Mesodermal cell (in vitro differentiated cells): ENCODE measurements at regions not wholly inside any gene's neighbourhood (a gene's known extent, or its start where the extent isn't known, plus 50 kb on each side); places are given as distances from the start of the nearest gene placed in this dataset.

Experiments
- H3K27ac ChIP-seq: 2 replicates; pipeline ENCODE4 v1.7.0; 2013; ENCODE audit warnings: mild to moderate bottlenecking, low read depth, low read length, moderate library complexity; ENCODE audit not compliant: severe bottlenecking
- H3K36me3 ChIP-seq: 2 replicates; pipeline ENCODE4 v1.7.1; 2013; ENCODE audit warnings: mild to moderate bottlenecking, low read length, moderate library complexity; ENCODE audit not compliant: control insufficient read depth, insufficient read depth
- H3K4me1 ChIP-seq: one replicate; pipeline ENCODE4 v1.7.1; 2013; ENCODE audit warnings: mild to moderate bottlenecking, low read length; ENCODE audit not compliant: insufficient read depth, control insufficient read depth, poor library complexity, severe bottlenecking
- H3K4me3 ChIP-seq: 2 replicates; pipeline ENCODE4 v1.7.0; 2013; ENCODE audit warnings: low read length, control low read depth, mild to moderate bottlenecking; ENCODE audit not compliant: insufficient read depth, poor library complexity, severe bottlenecking; ENCODE audit errors: extremely low read depth
- H3K9me3 ChIP-seq: 2 replicates; pipeline ENCODE4 v1.7.1; 2013; ENCODE audit warnings: mild to moderate bottlenecking, low read length, moderate library complexity; ENCODE audit not compliant: control insufficient read depth
- WGBS, 2 experiments: methylation state at CpG; one replicate each; pipeline ENCODE4 v1.1.5; 2013; ENCODE audit warnings: missing lambda C conversion rate in 2 of 2; ENCODE audit not compliant: insufficient coverage in 2 of 2; 5-methylcytosine and 5-hydroxymethylcytosine counted together

GRCh38 chr3:164612751-164613150 is 465.5 kb downstream of the SI start:
- Histone ChIP-seq H3K9me3 (no peaks in the 10 kb centered on the region), H3K36me3 (no peaks in the 10 kb centered on the region)

GRCh38 chr3:164608554-164609276 is 469.6 kb downstream of the SI start:
- Histone ChIP-seq H3K9me3 (no peaks in the 10 kb centered on the region), H3K4me3 (no peak overlapping the region), H3K4me1 (no peaks in the 10 kb centered on the region), H3K36me3 (no peaks in the 10 kb centered on the region), H3K27ac (no peak overlapping the region)
- 70 to 96% methylated on average over 1 to 3 of the region's 7 CpGs for WGBS, 2 experiments

More at GRCh38 chr3:164612751-164613150, 465.5 kb downstream of the SI start:
- Histone ChIP-seq H3K4me3 (no peak overlapping the region), H3K4me1 (no peaks in the 10 kb centered on the region), H3K27ac (no peak overlapping the region)

- Histone ChIP-seq H3K27ac (no peak overlapping the region), H3K36me3 (no peaks in the 10 kb centered on the region)
- WGBS, 2 experiments: 100% methylated on average over 1 of the region's 4 CpGs; no CpG with 5 or more reads in 1 of the 2 experiments
Measured at GRCh38 chr3:164604687-164605086, 473.6 kb downstream of the SI start.

GRCh38 chr3:164577667-164578210 is 500.6 kb downstream of the SI start:
- Histone ChIP-seq H3K27ac (no peak overlapping the region), H3K4me3 (no peak overlapping the region), H3K9me3 (no peaks in the 10 kb centered on the region), H3K36me3 (no peaks in the 10 kb centered on the region), H3K4me1 (no peaks in the 10 kb centered on the region)
- 88 to 100% methylated on average over 1 of the region's 2 CpGs for WGBS, 2 experiments

More at GRCh38 chr3:164604687-164605086, 473.6 kb downstream of the SI start:
- Histone ChIP-seq H3K9me3 (no peaks in the 10 kb centered on the region), H3K4me3 (no peak overlapping the region), H3K4me1 (no peaks in the 10 kb centered on the region)

GRCh38 chr3:164572436-164572835 is 505.9 kb downstream of the SI start:
- Histone ChIP-seq H3K27ac (no peak overlapping the region), H3K4me3 (no peak overlapping the region), H3K4me1 (no peaks in the 10 kb centered on the region), H3K36me3 (no peaks in the 10 kb centered on the region), H3K9me3 (no peaks in the 10 kb centered on the region)
- WGBS, 2 experiments: 74 to 81% methylated on average over 3 of the region's 4 CpGs

- no peaks in the 10 kb centered on the region for H3K36me3 ChIP-seq
- H3K27ac ChIP-seq: no peak overlapping the region
- no peaks in the 10 kb centered on the region for H3K9me3 ChIP-seq
- no peak overlapping the region for H3K4me3 ChIP-seq
- H3K4me1 ChIP-seq: no peaks in the 10 kb centered on the region
Measured at GRCh38 chr3:164550857-164551256, 527.4 kb downstream of the SI start.

- WGBS, 2 experiments: 83 to 95% methylated on average over 2 of the region's 2 CpGs
- Histone ChIP-seq H3K4me1 (no peaks in the 10 kb centered on the region), H3K36me3 (no peaks in the 10 kb centered on the region), H3K4me3 (no peak overlapping the region), H3K27ac (no peak overlapping the region), H3K9me3 (no peaks in the 10 kb centered on the region)
Measured at GRCh38 chr3:164539215-164539614, 539.1 kb downstream of the SI start.

- no peaks in the 10 kb centered on the region for H3K4me1 ChIP-seq
- H3K27ac ChIP-seq: no peak overlapping the region
- no peak overlapping the region for H3K4me3 ChIP-seq
- no peaks in the 10 kb centered on the region for H3K9me3 ChIP-seq
- H3K36me3 ChIP-seq: no peaks in the 10 kb centered on the region
Measured at GRCh38 chr3:164537485-164537884, 540.8 kb downstream of the SI start.

GRCh38 chr3:164533275-164533674 is 545.0 kb downstream of the SI start:
- no peak overlapping the region for H3K4me3 ChIP-seq
- WGBS, 2 experiments: 96% methylated on average over 3 of the region's 3 CpGs; no CpG with 5 or more reads in 1 of the 2 experiments

GRCh38 chr3:164526250-164526649 is 552.0 kb downstream of the SI start:
- H3K4me1 ChIP-seq: no peaks in the 10 kb centered on the region
- no peak overlapping the region for H3K27ac ChIP-seq
- H3K4me3 ChIP-seq: no peak overlapping the region
- no peaks in the 10 kb centered on the region for H3K36me3 ChIP-seq
- H3K9me3 ChIP-seq: no peaks in the 10 kb centered on the region
- WGBS, 2 experiments: 100% methylated on average over 1 of the region's 2 CpGs

More at GRCh38 chr3:164533275-164533674, 545.0 kb downstream of the SI start:
- H3K36me3 ChIP-seq: no peaks in the 10 kb centered on the region
- H3K4me1 ChIP-seq: no peaks in the 10 kb centered on the region
- no peak overlapping the region for H3K27ac ChIP-seq
- H3K9me3 ChIP-seq: no peaks in the 10 kb centered on the region

- H3K36me3 ChIP-seq: no peaks in the 10 kb centered on the region
- H3K4me3 ChIP-seq: no peak overlapping the region
- no peaks in the 10 kb centered on the region for H3K9me3 ChIP-seq
- H3K4me1 ChIP-seq: no peaks in the 10 kb centered on the region
- H3K27ac ChIP-seq: no peak overlapping the region
Measured at GRCh38 chr3:164524201-164524600, 554.1 kb downstream of the SI start.
